Motor neuron (in vitro differentiated cells): ENCODE measurements at regions not wholly inside any gene's neighbourhood (a gene's known extent, or its start where the extent isn't known, plus 50 kb on each side); places are given as distances from the start of the nearest gene placed in this dataset.

Experiments
- ATAC-seq, 8 experiments: fragments of 200-7000 bp; cut with Tn5 transposase; replicated peaks in 6 of 8; 2 replicates each; pipeline ENCODE4 v1.8.0; 2021; ENCODE audit warnings: mild to moderate bottlenecking in 8 of 8, moderate library complexity in 8 of 8
- H3K27ac ChIP-seq, 2 donors: fragments of 250-450 bp; sonication (Bioruptor Pico); 2 replicates each; pipeline ENCODE4 v1.9.0; 2021; ENCODE audit warnings: antibody characterized with exemption in 2 of 2, mild to moderate bottlenecking in 2 of 2, moderate library complexity in 1 of 2
- H3K4me1 ChIP-seq, 2 donors: fragments of 250-450 bp; sonication (Bioruptor Pico); replicated peaks in 1 of 2; 2 replicates each; pipeline ENCODE4 v1.6.1; 2021; ENCODE audit warnings: antibody characterized with exemption in 2 of 2, mild to moderate bottlenecking in 2 of 2, moderate library complexity in 1 of 2
- H3K4me3 ChIP-seq, 5 donors: fragments of 250-450 bp; sonication (Bioruptor Pico); 2 replicates each; pipeline ENCODE4 v1.9.0; 2021; ENCODE audit warnings: antibody characterized with exemption in 5 of 5, mild to moderate bottlenecking in 5 of 5, moderate library complexity in 4 of 5
- WGBS, 10 experiments: fragments of 450-650 bp; shearing (Covaris generic); methylation state at CpG; one replicate each; pipeline ENCODE4 v1.0.0; 2022; 5-methylcytosine and 5-hydroxymethylcytosine counted together
- in situ Hi-C, 9 experiments: fragments of 400-800 bp; cut with MboI; loops; one replicate each; pipeline ENCODE4 v1.15.0; 2021; ENCODE audit warnings: low sequenced_read_pairs in 9 of 9, low pct_unique_long_range_greater_than_20kb in 2 of 9; ENCODE audit not compliant: unreplicated experiment in 9 of 9

GRCh38 chr13:106810069-106810468 lies 242.1 kb upstream of the ARGLU1 start:
- ATAC-seq, result no peak
- 6 to 100% (median 78%) methylated on average over 1 to 3 of the region's 3 CpGs; no CpG with 5 or more reads in 3 of the 10 experiments for WGBS, 10 experiments
- no peak overlapping the region for H3K27ac ChIP-seq
- H3K4me3 ChIP-seq, result no peak overlapping the region
- no peaks in the 10 kb centered on the region for H3K4me1 ChIP-seq
- in situ Hi-C loops, result no loop called here

- in situ Hi-C loops, result no loop called here
- 42 to 92% (median 61%) methylated on average over 1 to 3 of the region's 3 CpGs; no CpG with 5 or more reads in 2 of the 10 experiments for WGBS, 10 experiments
- no peak for ATAC-seq
- Histone ChIP-seq H3K4me3 (no peak overlapping the region), H3K27ac (no peak overlapping the region), H3K4me1 (no peaks in the 10 kb centered on the region)
Observed at GRCh38 chr13:106804991-106805390, 237.1 kb upstream of the ARGLU1 start.

- Histone ChIP-seq H3K4me3 (no peak overlapping the region), H3K27ac (no peak overlapping the region), H3K4me1 (no peaks in the 10 kb centered on the region)
- no peak for ATAC-seq
- in situ Hi-C loops, result no loop called here
- WGBS, 10 experiments, result 0 to 100% (median 76%) methylated on average over 1 to 6 of the region's 6 CpGs; no CpG with 5 or more reads in 6 of the 10 experiments
Observed at GRCh38 chr13:106802917-106803316, 235.0 kb upstream of the ARGLU1 start.

GRCh38 chr13:106799781-106800335 lies 231.9 kb upstream of the ARGLU1 start:
- H3K4me3 ChIP-seq, result no peak overlapping the region
- 38 to 82% (median 65%) methylated on average over 2 to 10 of the region's 10 CpGs for WGBS, 10 experiments
- in situ Hi-C loops, result no loop called here
- peaks cover 5 to 11% of the 10 kb centered on the region in 2 donors for H3K4me1 ChIP-seq
- ATAC-seq, result no peak
- H3K27ac ChIP-seq, result no peak overlapping the region

- in situ Hi-C loops, result no loop called here
- WGBS, 10 experiments, result 0 to 68% (median 38%) methylated on average over 1 to 7 of the region's 9 CpGs; no CpG with 5 or more reads in 1 of the 10 experiments
- ATAC-seq, result no peak
- Histone ChIP-seq H3K4me3 (no peak overlapping the region), H3K27ac (no peak overlapping the region), H3K4me1 (peaks cover 5 to 11% of the 10 kb centered on the region in 2 donors)
Observed at GRCh38 chr13:106797081-106797640, 229.2 kb upstream of the ARGLU1 start.

GRCh38 chr13:106796280-106797047 lies 228.5 kb upstream of the ARGLU1 start:
- ATAC-seq, result peak in 6 of 8 experiments; percentile 25 to 68 (median 58)
- 10 to 89% (median 26%) methylated on average over 1 to 16 of the region's 16 CpGs for WGBS, 10 experiments
- in situ Hi-C loops, result no loop called here
- peak overlapping the region in 2 of 5 donors; percentile 1 to 12 for H3K4me3 ChIP-seq
- no peak overlapping the region for H3K27ac ChIP-seq
- H3K4me1 ChIP-seq, result peaks cover 5 to 11% of the 10 kb centered on the region in 2 donors

- in situ Hi-C loops, result no loop called here
Observed at GRCh38 chr13:106795847-106796246, 227.9 kb upstream of the ARGLU1 start.

GRCh38 chr13:106794117-106794516 lies 226.2 kb upstream of the ARGLU1 start:
- in situ Hi-C loops, result no loop called here
- WGBS, 10 experiments, result 38 to 100% (median 66%) methylated on average over 1 to 4 of the region's 4 CpGs
- H3K4me1 ChIP-seq, result peaks cover 5 to 11% of the 10 kb centered on the region in 2 donors

More at GRCh38 chr13:106795847-106796246, 227.9 kb upstream of the ARGLU1 start:
- Histone ChIP-seq H3K27ac (no peak overlapping the region), H3K4me1 (peaks cover 5 to 11% of the 10 kb centered on the region in 2 donors), H3K4me3 (peak overlapping the region in 2 of 5 donors; percentile 1 to 12)
- ATAC-seq, result peak in 2 of 8 experiments; percentile 16 to 52
- WGBS, 10 experiments, result 0 to 50% (median 28%) methylated on average over 1 to 9 of the region's 9 CpGs

GRCh38 chr13:106789911-106790310 lies 222.0 kb upstream of the ARGLU1 start:
- in situ Hi-C loops, result no loop called here
- no peak overlapping the region for H3K27ac ChIP-seq
- no peak for ATAC-seq

More at GRCh38 chr13:106794117-106794516, 226.2 kb upstream of the ARGLU1 start:
- ATAC-seq, result no peak
- H3K27ac ChIP-seq, result no peak overlapping the region
- no peak overlapping the region for H3K4me3 ChIP-seq

GRCh38 chr13:106786006-106786563 lies 218.1 kb upstream of the ARGLU1 start:
- Histone ChIP-seq H3K4me1 (peaks cover 0 to 4% of the 10 kb centered on the region in 2 donors), H3K4me3 (no peak overlapping the region), H3K27ac (no peak overlapping the region)
- in situ Hi-C loops, result no loop called here
- ATAC-seq, result no peak
- 4 to 83% (median 33%) methylated on average over 1 to 4 of the region's 5 CpGs for WGBS, 10 experiments

More at GRCh38 chr13:106789911-106790310, 222.0 kb upstream of the ARGLU1 start:
- no peak overlapping the region for H3K4me3 ChIP-seq
- H3K4me1 ChIP-seq, result peaks cover 0 to 4% of the 10 kb centered on the region in 2 donors

- no peak overlapping the region for H3K4me3 ChIP-seq
- H3K4me1 ChIP-seq, result no peaks in the 10 kb centered on the region
- no peak for ATAC-seq
- 0 to 100% (median 100%) methylated on average over 1 of the region's 1 CpG; no CpG with 5 or more reads in 3 of the 10 experiments for WGBS, 10 experiments
- in situ Hi-C loops, result no loop called here
- no peak overlapping the region for H3K27ac ChIP-seq
Observed at GRCh38 chr13:106774621-106775020, 206.7 kb upstream of the ARGLU1 start.

- Histone ChIP-seq H3K4me3 (no peak overlapping the region), H3K4me1 (no peaks in the 10 kb centered on the region), H3K27ac (no peak overlapping the region)
- ATAC-seq, result no peak
- 0 to 88% (median 40%) methylated on average over 1 to 6 of the region's 6 CpGs; no CpG with 5 or more reads in 3 of the 10 experiments for WGBS, 10 experiments
- in situ Hi-C loops, result no loop called here
Observed at GRCh38 chr13:106772006-106772601, 204.2 kb upstream of the ARGLU1 start.

- in situ Hi-C loops, result no loop called here
- no peaks in the 10 kb centered on the region for H3K4me1 ChIP-seq
- 27 to 100% (median 94%) methylated on average over 1 to 3 of the region's 3 CpGs; no CpG with 5 or more reads in 3 of the 10 experiments for WGBS, 10 experiments
- no peak overlapping the region for H3K27ac ChIP-seq
- no peak overlapping the region for H3K4me3 ChIP-seq
- no peak for ATAC-seq
Observed at GRCh38 chr13:106768991-106769390, 201.1 kb upstream of the ARGLU1 start.
